ENCODE measurements at regions not wholly inside any gene's neighbourhood (a gene's known extent, or its start where the extent isn't known, plus 50 kb on each side); places are given as distances from the start of the nearest gene placed in this dataset.

DNA sequence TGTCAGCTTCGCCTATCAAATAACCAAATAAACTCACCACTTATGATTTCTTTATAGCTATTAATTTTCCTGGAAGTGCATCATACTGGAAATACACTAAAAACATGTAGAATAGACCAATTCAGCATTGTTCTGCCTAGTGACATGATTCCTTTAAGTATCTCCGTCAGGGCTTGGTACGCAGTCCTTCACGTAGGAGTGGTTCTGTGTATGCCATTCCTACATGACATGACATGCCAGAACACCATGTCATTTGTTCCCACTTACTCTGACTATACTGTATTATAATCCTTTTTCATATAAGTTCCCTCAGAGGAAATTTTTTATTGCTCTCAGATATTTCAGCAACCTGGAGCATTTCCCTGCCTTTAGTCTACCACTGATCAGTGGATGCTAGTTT is 230.7 kb upstream of the EPHA3 start:
- TF ChIP-seq POLR2A (IDR thresholded peaks at IDR 0.05): no peak
- TF ChIP-seq, protein P1, sequence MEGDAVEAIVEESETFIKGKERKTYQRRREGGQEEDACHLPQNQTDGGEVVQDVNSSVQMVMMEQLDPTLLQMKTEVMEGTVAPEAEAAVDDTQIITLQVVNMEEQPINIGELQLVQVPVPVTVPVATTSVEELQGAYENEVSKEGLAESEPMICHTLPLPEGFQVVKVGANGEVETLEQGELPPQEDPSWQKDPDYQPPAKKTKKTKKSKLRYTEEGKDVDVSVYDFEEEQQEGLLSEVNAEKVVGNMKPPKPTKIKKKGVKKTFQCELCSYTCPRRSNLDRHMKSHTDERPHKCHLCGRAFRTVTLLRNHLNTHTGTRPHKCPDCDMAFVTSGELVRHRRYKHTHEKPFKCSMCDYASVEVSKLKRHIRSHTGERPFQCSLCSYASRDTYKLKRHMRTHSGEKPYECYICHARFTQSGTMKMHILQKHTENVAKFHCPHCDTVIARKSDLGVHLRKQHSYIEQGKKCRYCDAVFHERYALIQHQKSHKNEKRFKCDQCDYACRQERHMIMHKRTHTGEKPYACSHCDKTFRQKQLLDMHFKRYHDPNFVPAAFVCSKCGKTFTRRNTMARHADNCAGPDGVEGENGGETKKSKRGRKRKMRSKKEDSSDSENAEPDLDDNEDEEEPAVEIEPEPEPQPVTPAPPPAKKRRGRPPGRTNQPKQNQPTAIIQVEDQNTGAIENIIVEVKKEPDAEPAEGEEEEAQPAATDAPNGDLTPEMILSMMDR (IDR thresholded peaks at IDR 0.05): no peak
